ENCODE measurements at regions not wholly inside any gene's neighbourhood (a gene's known extent, or its start where the extent isn't known, plus 50 kb on each side); places are given as distances from the start of the nearest gene placed in this dataset.

DNA sequence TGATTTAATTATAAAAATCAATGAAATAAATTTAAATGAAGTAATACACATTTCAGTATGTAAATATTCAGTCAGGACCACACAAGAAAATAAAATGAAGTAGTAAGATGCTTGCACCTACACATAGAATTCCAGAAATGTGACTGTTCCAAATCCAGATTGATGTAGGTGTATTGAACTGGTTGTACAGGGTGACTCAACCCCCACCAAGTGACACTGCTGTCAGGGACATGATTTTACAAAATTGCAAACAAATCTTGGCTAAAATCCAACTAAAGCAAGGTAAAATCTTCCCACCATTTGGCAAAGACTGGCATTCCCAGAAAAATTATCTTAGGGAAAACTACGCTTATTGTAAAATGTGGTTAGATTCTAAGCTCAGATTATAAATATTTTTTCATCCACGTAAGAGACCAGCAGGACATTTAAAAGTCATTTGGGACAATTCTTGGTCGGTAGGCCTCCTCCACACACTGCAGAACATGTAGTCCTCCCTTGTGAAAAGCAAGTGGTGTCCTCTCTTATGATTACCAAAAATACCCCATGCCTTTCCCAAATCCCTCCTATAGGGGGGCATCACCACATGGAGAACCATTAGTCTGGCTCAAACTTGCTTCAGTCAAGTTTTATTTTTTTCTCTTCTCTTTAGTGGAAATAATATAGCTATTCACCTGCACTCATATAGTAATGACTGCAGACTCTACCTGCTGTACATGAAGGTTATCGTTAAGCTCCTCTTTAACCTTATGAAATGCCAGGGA lies 287.1 kb upstream of the SMIM30 start:
- TF ChIP-seq, protein P1, sequence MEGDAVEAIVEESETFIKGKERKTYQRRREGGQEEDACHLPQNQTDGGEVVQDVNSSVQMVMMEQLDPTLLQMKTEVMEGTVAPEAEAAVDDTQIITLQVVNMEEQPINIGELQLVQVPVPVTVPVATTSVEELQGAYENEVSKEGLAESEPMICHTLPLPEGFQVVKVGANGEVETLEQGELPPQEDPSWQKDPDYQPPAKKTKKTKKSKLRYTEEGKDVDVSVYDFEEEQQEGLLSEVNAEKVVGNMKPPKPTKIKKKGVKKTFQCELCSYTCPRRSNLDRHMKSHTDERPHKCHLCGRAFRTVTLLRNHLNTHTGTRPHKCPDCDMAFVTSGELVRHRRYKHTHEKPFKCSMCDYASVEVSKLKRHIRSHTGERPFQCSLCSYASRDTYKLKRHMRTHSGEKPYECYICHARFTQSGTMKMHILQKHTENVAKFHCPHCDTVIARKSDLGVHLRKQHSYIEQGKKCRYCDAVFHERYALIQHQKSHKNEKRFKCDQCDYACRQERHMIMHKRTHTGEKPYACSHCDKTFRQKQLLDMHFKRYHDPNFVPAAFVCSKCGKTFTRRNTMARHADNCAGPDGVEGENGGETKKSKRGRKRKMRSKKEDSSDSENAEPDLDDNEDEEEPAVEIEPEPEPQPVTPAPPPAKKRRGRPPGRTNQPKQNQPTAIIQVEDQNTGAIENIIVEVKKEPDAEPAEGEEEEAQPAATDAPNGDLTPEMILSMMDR (conservative IDR thresholded peaks at IDR 0.05): no peak
- no peak for TF ChIP-seq ZFX (IDR thresholded peaks at IDR 0.05)
- no peak overlapping the region for H3K27ac ChIP-seq

DNA sequence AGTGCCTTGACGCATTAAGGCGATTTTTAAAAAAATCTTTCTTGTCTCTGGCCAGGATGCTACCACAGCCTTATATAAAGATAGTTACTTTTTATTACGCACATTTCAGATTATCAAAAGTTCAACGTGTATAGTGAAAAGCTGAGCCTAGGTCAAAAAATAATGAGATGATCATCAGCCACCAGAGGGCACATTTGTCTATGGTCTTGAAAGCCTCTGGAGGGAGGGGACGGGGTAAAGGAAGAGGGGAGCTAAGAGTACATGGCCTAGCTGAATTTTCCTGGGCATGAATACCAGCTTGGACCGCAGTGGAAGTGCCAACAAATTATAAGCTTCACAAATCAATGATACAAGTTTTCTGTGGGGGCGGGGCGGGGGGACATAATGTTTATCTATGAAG lies 285.9 kb upstream of the SMIM30 start:
- no peak for TF ChIP-seq ZFX (IDR thresholded peaks at IDR 0.05)
- TF ChIP-seq, protein P1 (conservative IDR thresholded peaks at IDR 0.05): peak; percentile 53
- no peak overlapping the region for H3K27ac ChIP-seq

- H3K27ac ChIP-seq: no peak overlapping the region
- TF ChIP-seq ZFX (IDR thresholded peaks at IDR 0.05): no peak
These were observed 284.1 kb upstream of the SMIM30 start for GRCh38 chr7:113402482-113402881.

- no peak for TF ChIP-seq ZFX (IDR thresholded peaks at IDR 0.05)
- TF ChIP-seq, protein P1 (conservative IDR thresholded peaks at IDR 0.05): no peak
- no peak overlapping the region for H3K27ac ChIP-seq
These were observed 283.7 kb upstream of the SMIM30 start for GRCh38 chr7:113402005-113402404.

GRCh38 chr7:113394856-113395255 lies 276.5 kb upstream of the SMIM30 start:
- peak overlapping the region; percentile 32; the same call in 1 of the 2 replicates for H3K27ac ChIP-seq
- TF ChIP-seq ZFX (IDR thresholded peaks at IDR 0.05): no peak
- TF ChIP-seq, protein P1 (conservative IDR thresholded peaks at IDR 0.05): no peak; the same call in 1 of the 2 replicates

DNA sequence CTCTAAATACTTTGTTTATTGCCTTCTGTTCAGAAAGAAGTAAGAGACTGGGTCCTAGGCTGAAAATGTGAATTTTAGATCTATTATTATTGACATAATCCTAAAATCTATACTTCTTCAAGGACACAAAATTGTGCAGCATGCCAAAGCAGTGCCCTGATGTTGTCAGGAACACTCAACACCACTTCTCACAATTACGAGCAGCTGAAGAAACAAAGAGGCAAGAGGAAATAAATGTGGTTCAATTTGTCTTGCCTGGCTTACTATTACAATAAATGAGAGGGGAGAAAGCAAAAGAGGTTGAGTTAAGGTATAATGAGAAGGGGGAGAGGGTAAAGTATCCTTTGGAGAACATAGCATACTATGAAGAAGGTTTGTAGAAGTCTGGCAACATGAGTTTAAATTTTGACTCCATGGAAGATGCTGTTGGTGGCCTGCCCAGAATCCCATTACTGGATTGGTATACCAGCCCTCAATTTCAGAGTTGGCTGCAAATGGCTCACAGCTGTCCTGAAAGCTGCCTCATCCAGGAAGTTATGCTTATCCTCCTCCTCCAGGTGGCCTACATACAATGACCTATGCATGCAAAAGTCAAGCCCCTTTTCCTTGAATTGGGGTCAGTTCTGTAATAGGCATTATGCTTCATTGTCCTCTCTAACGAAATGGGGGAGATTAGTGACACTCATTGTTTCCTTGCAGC lies 274.6 kb upstream of the SMIM30 start:
- H3K27ac ChIP-seq: no peak overlapping the region
- TF ChIP-seq ZFX (IDR thresholded peaks at IDR 0.05): no peak
- TF ChIP-seq, protein P1 (conservative IDR thresholded peaks at IDR 0.05): no peak

DNA sequence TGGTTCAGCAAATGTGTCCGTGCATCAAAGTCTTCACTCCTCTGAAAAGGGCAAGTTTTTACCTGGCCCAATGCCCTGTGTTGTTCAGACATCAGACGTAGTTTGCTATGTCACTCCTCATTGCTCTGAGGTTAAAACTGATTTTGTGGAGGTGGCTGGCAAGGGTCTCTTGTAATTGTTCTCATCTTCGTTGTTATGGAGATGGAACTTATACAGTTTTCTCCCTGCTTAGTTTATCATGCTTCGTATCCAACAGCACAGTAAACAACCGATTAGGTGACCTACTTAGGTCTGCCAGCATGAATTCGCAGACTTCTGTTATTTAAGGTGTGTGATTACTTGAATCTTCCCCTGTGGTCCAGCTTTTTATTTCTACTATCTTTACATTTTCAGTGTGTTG lies 274.1 kb upstream of the SMIM30 start:
- no peak for TF ChIP-seq ZFX (IDR thresholded peaks at IDR 0.05)
- TF ChIP-seq, protein P1 (conservative IDR thresholded peaks at IDR 0.05): no peak
- no peak overlapping the region for H3K27ac ChIP-seq

All from C4-2B (cell line).